ENCODE measurements at regions not wholly inside any gene's neighbourhood (a gene's known extent, or its start where the extent isn't known, plus 50 kb on each side); places are given as distances from the start of the nearest gene placed in this dataset.

- TF ChIP-seq ZSCAN18 (CRISPR knock-in tag; IDR thresholded peaks at IDR 0.05) (no peak), IRF1 (CRISPR knock-in tag; IDR thresholded peaks at IDR 0.05) (no peak), ZNF425 (CRISPR knock-in tag; conservative IDR thresholded peaks at IDR 0.05) (no peak)
Measured at GRCh38 chr10:94183666-94184264, 179.0 kb downstream of the NOC3L start (continued).

GRCh38 chr10:94186722-94187121, 176.0 kb downstream of the NOC3L start:
- CTCF ChIA-PET = no interaction called here
- H3K36me3 Mint-ChIP-seq = no peaks in the 10 kb centered on the region
- no peak for TF ChIP-seq TCF7 (CRISPR knock-in tag; IDR thresholded peaks at IDR 0.05; ENCODE audit: low read depth)
- TF ChIP-seq ATF3 (CRISPR knock-in tag; conservative IDR thresholded peaks at IDR 0.05) = no peak
- TF ChIP-seq NR3C1 (CRISPR knock-in tag; conservative IDR thresholded peaks at IDR 0.05; ENCODE audit: low read depth) = no peak
- no peak for TF ChIP-seq ZNF219 (CRISPR knock-in tag; IDR thresholded peaks at IDR 0.05; ENCODE audit: borderline replicate concordance)
- no peak for DNase-seq (ENCODE audit: low spot score)
- H3K27me3 Mint-ChIP-seq (ENCODE audit: low read depth) = no peaks in the 10 kb centered on the region
- H3K27ac Mint-ChIP-seq = no peak overlapping the region
- ATAC-seq = no peak
- 0 out of 2 replicates have a peak, but pooled peaks cover 4% of the 10 kb centered on the region for H3K4me1 Mint-ChIP-seq
- no peak overlapping the region for H3K4me3 Mint-ChIP-seq
- POLR2A ChIA-PET = no interaction called here
- H3K9me3 Mint-ChIP-seq = no peaks in the 10 kb centered on the region

GRCh38 chr10:94192333-94192732, 170.4 kb downstream of the NOC3L start:
- Mint-ChIP-seq H3K4me1 (peaks cover 12% of the 10 kb centered on the region), H3K27ac (no peak overlapping the region), H3K36me3 (no peaks in the 10 kb centered on the region), H3K9me3 (no peaks in the 10 kb centered on the region), H3K27me3 (ENCODE audit: low read depth) (no peaks in the 10 kb centered on the region), H3K4me3 (no peak overlapping the region)
- ATAC-seq (no peak), DNase-seq (ENCODE audit: low spot score) (no peak)
- CTCF ChIA-PET = no interaction called here
- TF ChIP-seq SOX15 (CRISPR knock-in tag; IDR thresholded peaks at IDR 0.05) (no peak), PRDM15 (CRISPR knock-in tag; IDR thresholded peaks at IDR 0.05) (no peak), SMAD4 (CRISPR knock-in tag; IDR thresholded peaks at IDR 0.05) (no peak), USF2 (CRISPR knock-in tag; IDR thresholded peaks at IDR 0.05) (no peak)
- POLR2A ChIA-PET = no interaction called here

Measured in WTC11 (cell line).